ENCODE measurements at regions not wholly inside any gene's neighbourhood (a gene's known extent, or its start where the extent isn't known, plus 50 kb on each side); places are given as distances from the start of the nearest gene placed in this dataset.

DNA sequence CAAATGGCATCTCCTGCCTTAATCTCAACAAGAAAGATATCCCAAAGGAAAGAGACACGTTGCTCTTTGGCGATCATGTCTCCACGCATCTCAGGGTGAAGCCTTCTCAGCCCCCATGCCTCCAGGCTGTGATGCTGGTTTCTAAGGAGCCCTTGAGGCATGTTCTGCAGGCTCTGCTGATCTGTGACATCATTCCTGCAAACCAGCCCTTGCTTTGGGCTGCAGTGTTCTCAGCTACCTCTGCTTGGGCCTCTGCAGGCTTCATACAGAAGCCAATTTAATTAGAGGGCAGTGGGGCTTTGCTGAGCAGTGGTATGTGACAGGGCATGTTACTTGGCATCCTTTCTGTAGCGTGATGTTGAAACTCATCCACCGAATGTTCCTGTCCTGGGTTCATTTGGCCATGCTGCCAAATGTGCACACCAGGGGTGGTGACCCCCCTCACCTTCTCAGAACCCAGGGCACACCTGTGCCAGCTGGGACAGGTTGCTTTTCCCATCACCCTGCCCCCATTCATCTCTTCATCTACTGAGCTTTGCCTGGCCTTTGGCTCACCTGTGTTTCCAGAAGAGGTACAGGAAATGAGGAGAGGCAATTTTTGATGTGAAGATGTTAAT, 230.9 kb downstream of the TEX29 start:
- DNase-seq = no peak

DNA sequence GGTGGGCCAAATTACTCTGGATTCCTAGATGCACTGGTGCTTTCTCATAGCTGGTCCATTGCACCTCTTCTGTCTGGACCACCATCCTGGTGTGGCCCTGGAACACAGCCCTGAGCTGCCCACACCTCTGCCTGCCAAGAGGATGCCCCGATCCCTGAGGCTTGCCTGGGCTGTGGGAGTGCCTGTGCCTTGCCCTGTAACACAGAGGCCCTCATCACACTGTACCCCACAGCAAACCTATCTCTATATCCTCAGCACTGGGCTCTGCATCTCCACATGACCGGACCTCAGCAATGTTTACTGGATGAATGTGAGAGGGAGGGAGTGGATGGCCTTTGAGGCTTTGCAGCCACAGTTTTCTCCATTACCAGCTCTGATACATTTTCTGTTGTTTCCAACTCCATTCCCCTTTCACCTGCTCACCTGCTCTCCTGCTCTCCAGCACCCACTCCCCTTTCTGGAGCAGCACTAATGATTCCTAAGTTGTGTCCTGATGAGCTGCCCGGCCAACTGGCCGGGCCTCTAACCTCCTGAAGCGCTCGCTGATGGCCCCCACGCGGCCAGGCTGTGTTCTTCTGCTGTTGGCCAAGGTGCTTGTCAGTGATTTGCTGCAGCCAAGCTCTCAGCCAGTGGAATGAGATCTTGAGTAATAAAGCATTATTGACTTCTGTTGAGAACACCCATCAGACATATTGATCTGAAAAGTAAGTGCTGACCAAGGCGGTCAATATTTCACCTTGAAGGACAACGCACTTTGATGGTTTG, 232.6 kb downstream of the TEX29 start:
- no peak for DNase-seq

DNA sequence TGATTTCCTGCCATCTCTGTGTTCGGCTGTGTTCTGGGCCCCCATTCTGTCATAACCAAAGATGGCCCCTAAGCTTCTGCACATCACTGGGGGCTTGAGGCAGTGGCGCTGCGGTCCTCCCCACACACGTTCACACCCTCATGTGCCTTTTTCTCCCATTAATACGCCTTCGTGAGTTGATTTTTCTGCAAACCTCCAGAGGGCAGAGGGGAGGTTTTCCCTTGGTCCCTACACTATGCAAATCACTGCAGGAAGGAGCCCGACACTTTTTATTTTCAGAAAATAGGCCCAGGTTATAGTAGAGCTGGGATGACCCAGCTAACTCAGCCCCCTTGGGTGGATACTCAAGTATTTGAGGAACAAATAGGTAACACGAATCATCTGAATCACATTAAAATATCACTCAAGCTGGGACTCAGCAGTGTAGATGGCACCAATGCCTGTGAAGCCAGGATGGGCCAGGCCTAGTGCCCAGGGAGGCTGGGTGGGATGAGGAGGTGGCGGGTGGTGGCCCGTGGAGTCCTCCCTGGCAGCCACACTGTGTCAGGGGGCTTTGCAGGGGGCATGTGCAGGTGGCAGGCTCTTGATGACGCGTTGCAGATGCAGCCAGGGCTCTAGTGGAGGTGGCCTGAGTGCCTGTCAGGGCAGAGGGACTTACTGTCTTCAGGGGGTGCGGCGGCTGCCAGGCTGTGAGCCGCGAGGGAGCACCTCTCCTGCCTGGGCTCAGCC, 234.3 kb downstream of the TEX29 start:
- no peak for DNase-seq

DNA sequence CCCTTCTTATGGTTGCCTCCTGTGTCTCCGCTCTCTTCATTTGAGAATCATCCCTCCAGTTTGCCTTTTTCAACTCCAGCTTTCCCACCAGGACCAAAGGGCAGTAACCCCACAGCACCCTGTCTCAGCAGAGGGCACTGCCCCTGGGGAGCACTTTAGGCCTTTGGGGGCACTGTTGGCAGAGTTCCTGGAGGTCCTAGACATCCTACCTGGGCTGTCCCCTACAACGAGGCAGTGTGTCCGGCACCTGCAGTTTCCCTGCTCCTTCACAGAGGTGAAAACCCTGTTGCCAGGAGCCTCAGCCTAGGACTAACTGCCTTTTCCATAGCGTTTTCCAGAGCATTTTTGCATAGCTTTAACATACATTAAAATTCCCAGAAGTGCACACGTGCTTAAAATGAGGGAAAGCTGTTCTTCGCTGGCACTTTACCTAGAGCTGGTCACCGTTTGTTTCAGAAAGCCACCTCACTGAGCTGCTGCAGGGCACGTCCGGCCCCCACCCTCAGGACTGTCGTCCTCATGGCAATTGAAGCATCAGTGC, 234.9 kb downstream of the TEX29 start:
- no peak for DNase-seq

DNA sequence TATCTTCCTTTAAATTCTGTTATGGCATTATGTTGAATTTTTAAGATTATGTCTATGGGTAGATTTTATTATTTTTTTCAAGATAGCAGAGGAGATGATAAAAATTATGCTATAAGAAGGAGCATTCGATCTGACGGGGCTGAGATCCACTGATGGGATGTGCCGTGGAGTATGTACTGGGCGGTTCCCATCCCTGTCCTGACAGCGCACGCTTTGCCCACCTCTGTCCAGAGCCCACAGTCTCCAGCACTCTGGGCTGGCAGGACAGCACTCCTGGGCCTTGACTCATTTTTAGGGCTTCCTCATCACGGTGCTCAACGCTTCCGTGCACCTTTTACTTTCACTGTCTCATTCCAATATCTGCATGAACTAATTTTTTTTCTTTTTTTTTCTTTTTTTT, 235.5 kb downstream of the TEX29 start:
- no peak for DNase-seq

DNA sequence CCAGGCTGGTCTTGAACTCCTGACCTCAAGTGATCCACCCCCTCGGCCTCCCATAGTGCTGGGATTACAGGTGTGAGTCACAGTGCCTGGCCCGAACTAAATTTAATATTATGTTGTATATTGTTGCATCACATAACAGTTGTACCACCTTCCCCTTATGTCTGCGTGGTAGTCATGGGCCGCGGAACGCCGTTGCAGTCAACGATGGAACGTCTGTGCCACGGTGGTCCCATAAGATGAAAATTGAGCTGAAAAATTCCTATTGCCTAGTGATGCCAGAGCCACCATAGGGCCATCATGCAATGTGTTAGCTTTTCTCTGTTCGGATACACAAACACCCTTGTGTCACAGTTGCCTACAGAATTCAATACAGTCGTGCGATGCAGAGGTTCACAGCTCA, 236.1 kb downstream of the TEX29 start:
- no peak for DNase-seq

DNA sequence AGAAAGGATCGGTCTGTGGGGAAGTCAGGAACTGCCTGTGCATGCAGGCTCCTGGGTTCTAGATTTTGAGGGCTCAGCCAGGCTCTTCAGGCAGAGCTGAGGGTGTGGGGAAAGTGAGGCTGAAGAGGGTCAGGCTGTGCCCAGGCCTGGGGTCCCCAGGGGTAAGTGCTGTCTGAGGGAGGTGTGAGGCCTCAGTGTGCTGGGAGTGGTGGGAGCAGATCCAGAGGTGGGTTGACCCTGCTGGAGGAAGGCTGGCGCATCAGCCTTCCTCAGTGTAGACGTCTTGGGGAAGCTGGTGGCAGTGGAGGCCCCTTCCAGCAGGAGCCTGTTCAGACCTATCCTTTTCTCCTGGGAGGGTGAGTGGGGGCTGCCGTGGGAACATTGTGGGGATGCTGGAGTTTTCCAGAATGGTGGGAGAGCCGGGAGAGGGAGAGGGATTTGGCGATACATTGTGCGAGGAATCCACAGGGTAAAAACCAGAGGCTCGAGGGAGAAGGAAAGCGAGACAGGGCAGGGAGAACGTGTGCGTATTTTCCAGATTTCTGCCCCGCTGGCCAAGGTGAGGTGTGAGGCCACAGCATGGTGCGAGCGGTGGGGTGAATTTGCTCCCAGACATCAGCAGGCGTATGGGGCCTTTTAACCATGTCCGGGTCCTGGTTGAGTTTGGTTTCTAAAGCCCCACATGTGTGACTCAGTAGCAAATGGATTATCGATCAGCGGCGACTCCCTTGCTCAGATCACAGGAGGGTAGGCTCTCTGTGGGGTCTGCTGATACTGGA, 237.7 kb downstream of the TEX29 start:
- no peak for DNase-seq

DNA sequence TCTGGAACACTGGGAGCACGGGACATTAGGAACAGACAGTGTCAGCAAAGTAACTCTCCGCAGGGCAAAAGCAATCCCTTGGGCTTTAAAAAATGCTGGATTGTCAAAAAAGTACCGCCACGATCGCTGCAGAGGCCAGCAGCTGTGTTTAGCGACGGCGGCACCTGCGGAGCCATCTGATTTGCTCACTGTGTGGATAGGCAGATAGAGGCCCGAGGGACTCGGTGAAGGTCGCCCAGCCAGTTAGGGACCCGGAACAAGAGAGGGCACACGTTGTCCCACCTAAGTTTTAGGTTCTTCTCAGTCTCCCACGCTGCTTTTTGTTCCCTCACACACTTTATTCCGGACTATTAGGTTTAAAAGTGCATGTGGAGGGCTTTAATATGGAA, 238.3 kb downstream of the TEX29 start:
- no peak for DNase-seq

DNA sequence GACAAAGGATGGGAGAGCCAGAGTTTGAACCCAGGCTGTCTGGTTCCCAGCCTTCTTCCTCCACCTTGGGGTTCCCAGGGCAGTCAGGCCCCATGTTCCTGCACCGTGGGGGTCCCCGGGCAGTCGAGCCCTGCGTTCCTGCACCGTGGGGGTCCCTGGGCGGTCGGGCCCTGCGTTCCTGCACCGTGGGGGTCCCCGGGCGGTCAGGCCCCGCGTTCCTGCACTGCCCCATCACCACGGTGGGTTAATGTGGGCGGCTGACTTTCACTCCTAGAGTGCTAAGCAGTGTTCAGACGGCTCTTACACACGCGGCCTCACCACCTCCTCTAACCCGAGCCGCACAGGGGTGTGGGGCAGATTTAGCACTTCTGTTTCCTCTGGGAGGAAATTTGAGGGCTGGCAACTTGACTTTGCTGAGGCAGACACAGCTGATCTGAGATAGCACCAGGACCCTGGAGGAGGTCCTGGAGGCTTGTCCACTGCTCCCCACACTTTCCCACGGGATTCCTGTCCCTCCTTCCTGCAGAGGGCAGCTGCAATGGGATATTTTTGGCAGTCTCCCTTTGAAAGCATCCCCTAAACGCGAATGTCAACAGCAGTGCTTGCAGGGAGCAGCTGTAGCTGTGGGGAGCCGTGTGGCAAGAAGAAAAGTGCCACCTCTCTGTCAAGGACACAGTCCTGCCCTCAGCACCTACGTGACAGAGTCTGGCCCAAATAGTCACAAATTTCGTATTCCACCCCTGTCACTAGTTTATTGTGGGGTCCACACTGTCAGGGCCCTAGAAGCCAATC, 239.4 kb downstream of the TEX29 start:
- DNase-seq = no peak

DNA sequence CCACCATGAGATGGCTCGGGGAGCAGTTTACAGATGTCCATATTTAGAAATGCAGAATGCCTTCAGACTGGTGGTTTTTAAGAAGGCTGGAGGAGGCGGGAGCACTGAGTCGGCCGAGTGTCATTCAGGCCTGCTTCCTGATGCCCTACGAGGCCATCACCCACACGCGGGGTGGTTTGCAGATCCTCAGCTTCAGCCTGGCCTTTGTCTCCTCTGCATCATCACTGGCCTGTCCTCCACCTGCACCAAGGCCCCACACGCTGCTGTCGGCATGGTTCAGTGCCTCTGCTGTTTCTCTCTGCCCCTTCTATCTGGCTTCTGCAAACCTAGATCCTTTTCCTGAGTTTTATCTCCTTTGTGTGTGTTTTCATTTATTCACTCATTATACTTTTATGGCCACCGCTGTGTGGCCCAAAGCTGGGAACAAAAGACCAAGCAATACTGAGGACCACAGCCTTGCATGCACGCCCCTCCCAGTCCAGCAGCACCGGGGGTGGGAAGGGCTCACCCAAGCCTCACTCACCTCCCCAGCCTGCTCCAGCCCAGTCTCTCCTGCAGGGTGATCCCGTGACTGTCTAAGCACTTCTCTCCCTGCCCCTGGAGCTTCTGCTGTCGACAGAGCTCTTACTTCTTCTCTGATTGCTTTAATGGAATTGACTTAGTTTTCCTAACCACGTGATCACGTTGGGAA, 240.8 kb downstream of the TEX29 start:
- DNase-seq = no peak

DNA sequence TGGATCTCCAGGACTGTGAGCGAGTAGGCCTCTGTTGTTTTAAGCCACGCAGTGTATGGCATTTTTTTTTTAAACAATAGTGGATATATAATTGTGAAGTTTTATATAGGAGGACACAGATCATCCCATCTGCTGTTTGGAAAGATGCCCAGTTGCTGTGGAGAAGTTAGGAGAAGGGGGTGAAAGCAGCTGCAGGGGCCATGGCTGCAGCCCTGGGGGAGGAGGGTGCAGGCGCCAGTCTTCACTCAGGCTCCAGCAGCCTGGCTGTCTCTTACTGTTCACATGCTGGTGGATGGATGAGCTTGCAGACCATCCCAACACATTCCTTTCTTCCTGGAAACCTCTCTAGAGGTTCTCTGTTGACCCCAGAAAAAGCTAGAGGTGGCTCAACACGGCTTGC, 242.3 kb downstream of the TEX29 start:
- DNase-seq = no peak

DNA sequence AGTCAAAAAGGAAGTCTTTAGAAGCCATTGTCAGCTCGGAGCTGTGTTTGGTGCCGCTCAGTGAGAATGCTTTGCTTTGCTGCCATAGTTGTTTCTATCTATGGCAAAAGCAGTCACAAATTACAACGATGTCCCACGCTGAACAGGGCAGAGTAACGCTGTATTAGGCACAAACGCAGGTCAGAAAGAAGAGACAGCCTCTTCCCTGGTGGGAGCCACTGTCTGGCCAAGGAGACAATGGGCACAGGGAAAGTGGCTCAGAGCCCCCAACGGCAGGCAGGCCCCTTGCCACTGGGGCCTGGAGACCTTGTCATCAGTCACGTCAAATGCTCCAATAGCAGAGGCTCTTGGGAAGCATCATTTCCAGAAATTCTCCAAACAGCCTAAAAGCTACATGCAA, 244.2 kb downstream of the TEX29 start:
- DNase-seq = no peak

DNA sequence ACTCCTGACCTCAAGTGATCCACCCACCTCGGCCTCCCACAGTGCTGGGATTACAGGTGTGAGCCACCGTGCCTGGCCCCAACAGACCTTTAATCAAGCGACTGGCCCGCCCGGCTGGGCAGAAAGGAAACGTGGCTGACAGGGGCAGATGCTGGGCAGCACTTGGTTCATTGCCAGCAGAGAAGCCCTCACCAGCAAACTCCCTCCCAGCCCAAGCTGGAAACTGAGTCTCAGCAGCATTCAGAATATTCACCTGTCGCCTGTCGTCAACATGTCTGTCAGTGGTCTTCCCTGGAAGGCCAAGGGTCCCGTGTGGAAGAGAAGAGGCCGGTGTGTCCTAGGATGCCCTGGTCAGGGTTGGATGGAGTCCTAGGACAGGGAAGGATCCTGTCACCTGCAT, 245.0 kb downstream of the TEX29 start:
- no peak for DNase-seq

DNA sequence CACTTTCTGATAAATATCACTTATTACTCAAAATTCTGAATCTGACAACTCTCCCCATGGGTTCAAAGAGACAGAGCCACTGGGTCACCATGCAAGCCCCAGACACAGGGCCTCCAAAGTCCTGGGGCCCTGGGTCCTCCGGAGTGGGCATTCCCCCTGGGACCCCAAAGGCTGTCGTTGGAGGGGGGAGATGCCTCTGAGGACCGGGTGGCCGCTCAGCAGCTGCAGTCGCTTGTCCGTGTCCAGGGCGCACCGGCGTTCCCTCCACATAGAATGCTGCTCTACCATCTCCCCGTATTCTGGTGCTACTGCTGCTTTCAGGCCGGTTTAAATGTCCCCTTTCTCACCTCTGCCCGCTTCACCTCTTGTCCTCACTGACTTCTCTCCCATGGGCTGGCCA, 246.1 kb downstream of the TEX29 start:
- DNase-seq = no peak

DNA sequence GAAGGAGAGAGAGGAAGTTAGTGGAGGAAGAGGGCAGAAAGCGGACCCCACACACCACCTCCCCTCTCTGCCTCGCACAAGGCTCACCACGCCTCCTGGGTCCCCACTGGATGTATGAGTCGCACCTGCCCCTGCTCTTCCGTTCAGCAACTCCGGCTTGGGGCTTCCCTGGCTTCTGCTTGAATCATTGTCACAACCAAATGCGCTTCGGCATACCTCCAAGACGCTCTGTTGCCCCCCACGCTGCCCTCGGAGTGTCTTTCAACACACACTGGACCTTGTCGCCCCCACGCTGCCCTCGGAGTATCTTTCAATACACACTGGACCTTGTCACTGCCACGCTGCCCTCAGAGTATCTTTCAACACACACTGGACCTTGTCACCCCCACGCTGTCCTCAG, 247.2 kb downstream of the TEX29 start:
- no peak for DNase-seq

DNA sequence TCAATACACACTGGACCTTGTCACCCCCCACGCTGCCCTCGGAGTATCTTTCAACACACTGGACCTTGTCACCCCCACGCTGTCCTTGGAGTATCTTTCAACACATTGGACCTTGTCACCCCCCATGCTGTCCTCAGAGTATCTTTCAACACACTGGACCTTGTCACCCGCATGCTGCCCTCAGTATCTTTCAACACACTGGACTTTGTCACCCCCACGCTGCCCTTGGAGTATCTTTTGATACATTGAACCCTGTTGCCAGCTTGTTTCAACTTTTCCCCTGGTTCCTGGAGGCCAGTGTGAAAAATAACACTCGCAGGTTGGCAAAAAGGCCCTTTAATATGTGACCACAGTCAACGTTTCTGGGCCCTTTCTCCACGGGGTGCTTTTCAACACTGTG, 247.8 kb downstream of the TEX29 start:
- DNase-seq = no peak

DNA sequence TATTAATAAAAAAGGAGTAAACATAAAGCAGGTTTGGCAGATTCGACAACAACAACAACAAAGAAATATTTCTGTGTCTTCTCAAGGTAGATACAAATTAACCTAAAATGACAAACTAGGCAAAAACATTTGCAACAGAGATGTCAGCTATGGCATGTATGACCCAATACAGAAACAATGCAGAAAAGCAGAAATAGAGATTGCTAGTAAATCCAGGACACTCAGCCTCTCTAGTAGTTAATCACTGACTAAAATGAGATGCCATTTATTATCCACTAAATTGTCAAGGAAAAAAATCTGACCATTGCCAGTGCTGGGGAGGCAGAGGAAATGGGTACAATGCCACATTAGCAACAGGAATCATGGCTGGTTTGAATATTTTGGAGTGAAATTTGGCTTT, 250.5 kb downstream of the TEX29 start:
- DNase-seq = no peak

DNA sequence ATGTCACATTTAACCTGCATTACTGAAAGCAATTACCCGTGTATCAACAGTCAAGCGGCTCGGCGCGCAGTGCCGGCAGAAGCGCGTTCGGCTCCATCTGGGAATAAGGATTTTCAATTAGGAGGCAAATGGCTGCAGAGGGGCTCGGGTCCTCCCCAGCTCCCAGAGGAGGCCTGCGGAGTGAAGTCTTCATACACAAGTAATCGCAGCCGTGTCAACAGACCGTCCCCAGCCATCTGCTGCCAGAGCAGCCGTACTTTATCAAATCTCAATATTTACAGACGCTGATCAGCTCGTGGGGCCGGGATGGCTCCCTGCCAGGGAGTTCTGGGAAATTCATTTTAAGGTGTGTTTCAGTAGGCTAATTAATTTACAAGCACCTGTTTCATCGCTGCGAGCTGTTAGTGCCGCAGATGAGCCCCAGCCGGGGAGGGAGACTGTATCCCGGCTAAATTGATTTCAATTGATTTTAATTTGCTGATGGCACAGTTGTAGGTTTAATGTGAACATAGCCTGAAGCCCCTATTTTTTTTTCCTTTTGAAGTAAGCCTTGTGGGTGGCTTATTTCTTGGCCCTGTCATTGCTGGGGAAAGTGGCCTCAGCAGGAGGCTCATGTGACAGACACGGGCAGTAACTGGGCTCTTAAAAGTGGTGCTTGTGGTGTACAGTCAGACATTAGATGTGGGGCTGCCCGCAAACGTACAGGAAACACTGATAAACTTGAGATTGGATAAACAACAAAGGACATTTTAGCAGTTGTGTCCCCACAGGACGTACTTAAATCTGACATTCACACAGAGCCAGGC, 252.7 kb downstream of the TEX29 start:
- DNase-seq = no peak

DNA sequence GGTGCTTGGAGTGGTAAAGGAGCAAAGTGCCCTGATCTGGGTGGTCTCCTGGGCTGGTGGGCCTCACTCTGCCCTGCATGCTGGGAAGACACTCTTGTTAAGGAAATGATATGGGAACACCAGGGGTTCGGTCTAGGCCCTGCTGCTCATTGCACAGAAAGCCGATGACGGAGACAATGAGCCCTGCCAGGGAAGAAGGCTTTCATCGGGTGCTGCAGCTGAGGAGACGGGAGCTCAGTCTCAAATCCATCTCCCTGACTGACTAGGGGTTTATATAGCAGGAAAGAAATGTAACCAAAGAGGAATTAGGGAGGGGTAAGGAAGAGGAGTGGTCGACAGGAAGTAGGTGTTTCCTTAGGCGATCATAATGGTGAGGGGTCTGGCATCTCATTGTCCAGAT, 253.4 kb downstream of the TEX29 start:
- no peak for DNase-seq
